IMR-90 (cell line): ENCODE measurements at regions not wholly inside any gene's neighbourhood (a gene's known extent, or its start where the extent isn't known, plus 50 kb on each side); places are given as distances from the start of the nearest gene placed in this dataset.

Experiments used
- ATAC-seq: fragments of 200-7000 bp; cut with Tn5 transposase; 2 replicates; pipeline ENCODE4 v1.9.1; 2020; ENCODE audit warnings: low read depth, mild to moderate bottlenecking, moderate library complexity
- BruUV-seq: library from RNA; stranded (reverse); fragments of 400-500 nt; replicated peaks from 2 replicates; lab custom pipeline; 2021; lab: Mats Ljungman, UMichigan
- CTCF ChIA-PET: fragments of 300-600 bp; formaldehyde crosslinking; extraction: SDS; loops from one replicate; lab custom pipeline; 2021; ENCODE audit warnings: antibody characterized with exemption; lab: Yijun Ruan, JAX
- POLR2A ChIA-PET: fragments of 300-600 bp; sonication (Branson Sonifier 250); formaldehyde crosslinking; loops from one replicate; lab custom pipeline; 2022; ENCODE audit warnings: antibody characterized with exemption; ENCODE audit not compliant: unreplicated experiment; lab: Charles Lee
- DNase-seq: peaks from one replicate; pipeline ENCODE4 v3.0.0; 2013
- H2AFZ ChIP-seq: replicated peaks from 2 replicates; pipeline ENCODE3; 2013; ENCODE audit warnings: low read length, mild to moderate bottlenecking; ENCODE audit not compliant: poor library complexity
- H2AK5ac ChIP-seq: 2 replicates; pipeline ENCODE4 v1.6.1; 2013; ENCODE audit warnings: low read depth, low read length, inconsistent platforms
- H2AK9ac ChIP-seq: replicated peaks from 2 replicates; pipeline ENCODE3; 2013; ENCODE audit warnings: mild to moderate bottlenecking, low read depth, low read length, moderate library complexity; ENCODE audit not compliant: poor library complexity
- H2BK120ac ChIP-seq: 2 replicates; pipeline ENCODE4 v1.6.1; 2013; ENCODE audit warnings: low read depth, low read length, inconsistent platforms
- H2BK15ac ChIP-seq: 3 replicates; pipeline ENCODE4 v1.6.1; 2013; ENCODE audit warnings: low read depth, low read length, inconsistent platforms
- H2BK20ac ChIP-seq: 2 replicates; pipeline ENCODE4 v1.6.1; 2013; ENCODE audit warnings: low read depth, mild to moderate bottlenecking, inconsistent platforms, low read length, moderate library complexity
- H2BK5ac ChIP-seq: 2 replicates; pipeline ENCODE4 v1.6.1; 2013; ENCODE audit warnings: mild to moderate bottlenecking, low read depth, low read length, inconsistent platforms; ENCODE audit not compliant: poor library complexity, severe bottlenecking
- H3K14ac ChIP-seq: replicated peaks from 2 replicates; pipeline ENCODE4 v1.6.1; 2013; ENCODE audit warnings: low read depth, low read length, inconsistent platforms
- H3K18ac ChIP-seq: 2 replicates; pipeline ENCODE4 v1.6.1; 2013; ENCODE audit warnings: low read depth, low read length, control low read depth
- H3K23ac ChIP-seq: 2 replicates; pipeline ENCODE4 v1.6.1; 2013; ENCODE audit warnings: low read depth, low read length, inconsistent platforms
- H3K27ac ChIP-seq: 2 replicates; pipeline ENCODE4 v1.5.1; 2013; ENCODE audit warnings: mild to moderate bottlenecking, control low read depth, low read length; ENCODE audit not compliant: insufficient read depth
- H3K27me3 ChIP-seq: 2 replicates; pipeline ENCODE4 v1.6.1; 2013; ENCODE audit warnings: low read length; ENCODE audit not compliant: control insufficient read depth, insufficient read depth
- H3K36me3 ChIP-seq: 2 replicates; pipeline ENCODE4 v1.6.1; 2013; ENCODE audit warnings: low read length, mixed read lengths; ENCODE audit not compliant: control insufficient read depth, insufficient read depth
- H3K4ac ChIP-seq: 2 replicates; pipeline ENCODE4 v1.6.1; 2013; ENCODE audit warnings: low read depth, low read length, inconsistent platforms
- H3K4me1 ChIP-seq: 2 replicates; pipeline ENCODE4 v1.6.1; 2013; ENCODE audit warnings: low read length, mixed read lengths; ENCODE audit not compliant: control insufficient read depth, insufficient read depth
- H3K4me2 ChIP-seq: 2 replicates; pipeline ENCODE4 v1.6.1; 2013; ENCODE audit warnings: low read depth, mild to moderate bottlenecking, control low read depth, low read length, moderate library complexity
- H3K4me3 ChIP-seq: 2 replicates; pipeline ENCODE4 v1.5.1; 2013; ENCODE audit warnings: low read depth, mild to moderate bottlenecking, control low read depth, low read length, moderate library complexity; ENCODE audit not compliant: insufficient read depth
- H3K56ac ChIP-seq: 2 replicates; pipeline ENCODE4 v1.6.1; 2013; ENCODE audit warnings: low read length, inconsistent platforms; ENCODE audit not compliant: insufficient read depth; ENCODE audit errors: extremely low read depth
- H3K79me1 ChIP-seq, 2 experiments: 2 replicates each; pipeline ENCODE4 v1.6.1; 2013; ENCODE audit warnings: low read length in 2 of 2, inconsistent platforms in 1 of 2, low read depth in 1 of 2
- H3K9ac ChIP-seq: 2 replicates; pipeline ENCODE4 v1.6.1; 2013; ENCODE audit warnings: low read depth, low read length, control low read depth
- H3K9me1 ChIP-seq: 2 replicates; pipeline ENCODE4 v1.6.1; 2013; ENCODE audit warnings: low read length, inconsistent platforms; ENCODE audit not compliant: insufficient read depth
- H3K9me3 ChIP-seq: 2 replicates; pipeline ENCODE4 v1.6.1; 2013; ENCODE audit warnings: low read length; ENCODE audit not compliant: control insufficient read depth, insufficient read depth
- H4K20me1 ChIP-seq: 2 replicates; pipeline ENCODE4 v1.6.1; 2013; ENCODE audit warnings: low read length, inconsistent platforms; ENCODE audit not compliant: insufficient read depth
- H4K5ac ChIP-seq: 2 replicates; pipeline ENCODE4 v1.6.1; 2013; ENCODE audit warnings: mild to moderate bottlenecking, low read depth, low read length, control low read depth
- H4K8ac ChIP-seq, 2 experiments: 2 replicates each; pipeline ENCODE4 v1.6.1; 2013; ENCODE audit warnings: low read depth in 2 of 2, low read length in 2 of 2, control low read depth in 1 of 2, inconsistent platforms in 1 of 2
- H4K91ac ChIP-seq: 2 replicates; pipeline ENCODE4 v1.6.1; 2013; ENCODE audit warnings: low read depth, low read length, inconsistent platforms; ENCODE audit not compliant: insufficient read depth
- BHLHE40 ChIP-seq: fragments of 150-350 bp; IDR thresholded peaks from 2 replicates; pipeline ENCODE4 v1.6.1; 2016; ENCODE audit warnings: mild to moderate bottlenecking, low read depth, low read length
- CEBPB ChIP-seq: IDR thresholded peaks from 2 replicates; pipeline ENCODE4 v1.6.1; 2012; ENCODE audit warnings: low read depth, low read length, improper control_type of control experiment
- CHD1 ChIP-seq: IDR thresholded peaks from 2 replicates; pipeline ENCODE4 v1.6.1; 2012; ENCODE audit warnings: low read depth, low read length, improper control_type of control experiment
- MAFK ChIP-seq: IDR thresholded peaks from 2 replicates; pipeline ENCODE4 v1.6.1; 2012; ENCODE audit warnings: low read depth, low read length, improper control_type of control experiment
- MAZ ChIP-seq: IDR thresholded peaks from 2 replicates; pipeline ENCODE4 v1.6.1; 2012; ENCODE audit warnings: low read depth, mild to moderate bottlenecking, low read length, improper control_type of control experiment, moderate library complexity, borderline replicate concordance
- MXI1 ChIP-seq: IDR thresholded peaks from 2 replicates; pipeline ENCODE4 v1.6.1; 2012; ENCODE audit warnings: low read depth, mild to moderate bottlenecking, low read length, moderate library complexity, borderline replicate concordance
- POLR2A ChIP-seq: IDR thresholded peaks from 2 replicates; pipeline ENCODE4 v1.6.1; 2012; ENCODE audit warnings: mild to moderate bottlenecking, low read depth, low read length
- SMC3 ChIP-seq: fragments of 150-350 bp; IDR thresholded peaks from 2 replicates; pipeline ENCODE4 v1.6.1; 2016; ENCODE audit warnings: low read depth, mild to moderate bottlenecking, antibody characterized with exemption, low read length, moderate library complexity
- dilution Hi-C: fragments of 300-500 bp; cut with HindIII; formaldehyde crosslinking; loops from one replicate; pipeline ENCODE4 v1.14.3; 2018; ENCODE audit warnings: low sequenced_read_pairs; ENCODE audit not compliant: unreplicated experiment
- in situ Hi-C: fragments of 300-500 bp; cut with MboI; formaldehyde crosslinking; loops from 3 replicates; pipeline ENCODE4 v1.14.3; 2019; ENCODE audit warnings: low sequenced_read_pairs, inconsistent platforms, mixed read lengths
- intact Hi-C: fragments of 100-400 bp; cut with micrococcal nuclease; formaldehyde crosslinking; loops from 2 replicates; pipeline ENCODE4 v1.10.0; 2022
- TF ChIP-seq, protein P1 (sequence below): fragments of 150-350 bp; IDR thresholded peaks from 2 replicates; pipeline ENCODE4 v1.6.1; 2017; ENCODE audit warnings: mild to moderate bottlenecking, antibody characterized with exemption, low read length, low read depth
- TF ChIP-seq, protein P2 (sequence below): conservative IDR thresholded peaks from 2 replicates; pipeline ENCODE4 v1.5.1; 2012; ENCODE audit warnings: mild to moderate bottlenecking, low read depth, low read length, improper control_type of control experiment

DNA sequence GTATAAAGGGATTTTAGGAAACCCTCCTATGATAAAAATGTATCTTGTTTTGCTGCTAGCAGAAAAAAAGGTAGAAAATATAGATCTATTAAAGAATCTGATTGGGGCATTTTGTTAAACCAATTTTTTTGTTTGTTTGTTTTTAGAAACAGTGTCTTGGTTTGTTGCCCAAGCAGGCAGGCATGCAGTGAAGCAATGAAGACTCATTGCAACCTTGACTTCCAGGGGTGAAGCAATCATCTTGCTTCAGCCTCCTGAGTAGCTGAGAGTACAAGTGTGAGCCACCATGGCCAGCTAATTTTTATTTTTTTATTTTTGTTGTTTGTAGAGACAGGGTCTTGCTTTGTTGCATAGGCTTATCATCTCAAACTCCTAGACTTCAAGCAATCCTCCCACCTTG lies 755.8 kb upstream of the EDIL3 start:
- Histone ChIP-seq H2BK15ac (no peak overlapping the region), H3K9me1 (no peaks in the 10 kb centered on the region), H2BK20ac (no peak overlapping the region), H3K56ac (no peak overlapping the region), H3K27me3 (no peaks in the 10 kb centered on the region), H3K4me1 (no peaks in the 10 kb centered on the region), H3K14ac (no peak overlapping the region), H2AK9ac (no peak overlapping the region), H3K36me3 (no peaks in the 10 kb centered on the region), H2AFZ (no peak overlapping the region), H3K9ac (no peak overlapping the region), H4K5ac (no peak overlapping the region), H4K8ac (no peak overlapping the region), H3K23ac (no peak overlapping the region), H3K27ac (no peak overlapping the region), H2BK5ac (no peak overlapping the region), H4K20me1 (no peaks in the 10 kb centered on the region), H3K79me1 (no peaks in the 10 kb centered on the region), H3K4me3 (no peak overlapping the region), H2AK5ac (no peak overlapping the region), H3K9me3 (no peaks in the 10 kb centered on the region), H4K91ac (no peak overlapping the region), H3K4ac (no peak overlapping the region), H2BK120ac (no peak overlapping the region), H3K4me2 (no peak overlapping the region), H3K18ac (no peak overlapping the region)
- CTCF ChIA-PET: no interaction called here
- dilution Hi-C loops: no loop called here
- intact Hi-C loops: no loop called here
- DNase-seq (no peak), ATAC-seq (no peak)
- TF ChIP-seq MXI1: no peak
- TF ChIP-seq CEBPB: no peak
- no peak for TF ChIP-seq POLR2A
- TF ChIP-seq, protein P1, sequence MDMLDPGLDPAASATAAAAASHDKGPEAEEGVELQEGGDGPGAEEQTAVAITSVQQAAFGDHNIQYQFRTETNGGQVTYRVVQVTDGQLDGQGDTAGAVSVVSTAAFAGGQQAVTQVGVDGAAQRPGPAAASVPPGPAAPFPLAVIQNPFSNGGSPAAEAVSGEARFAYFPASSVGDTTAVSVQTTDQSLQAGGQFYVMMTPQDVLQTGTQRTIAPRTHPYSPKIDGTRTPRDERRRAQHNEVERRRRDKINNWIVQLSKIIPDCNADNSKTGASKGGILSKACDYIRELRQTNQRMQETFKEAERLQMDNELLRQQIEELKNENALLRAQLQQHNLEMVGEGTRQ: no peak
- no peak for TF ChIP-seq CHD1
- TF ChIP-seq, protein P2, sequence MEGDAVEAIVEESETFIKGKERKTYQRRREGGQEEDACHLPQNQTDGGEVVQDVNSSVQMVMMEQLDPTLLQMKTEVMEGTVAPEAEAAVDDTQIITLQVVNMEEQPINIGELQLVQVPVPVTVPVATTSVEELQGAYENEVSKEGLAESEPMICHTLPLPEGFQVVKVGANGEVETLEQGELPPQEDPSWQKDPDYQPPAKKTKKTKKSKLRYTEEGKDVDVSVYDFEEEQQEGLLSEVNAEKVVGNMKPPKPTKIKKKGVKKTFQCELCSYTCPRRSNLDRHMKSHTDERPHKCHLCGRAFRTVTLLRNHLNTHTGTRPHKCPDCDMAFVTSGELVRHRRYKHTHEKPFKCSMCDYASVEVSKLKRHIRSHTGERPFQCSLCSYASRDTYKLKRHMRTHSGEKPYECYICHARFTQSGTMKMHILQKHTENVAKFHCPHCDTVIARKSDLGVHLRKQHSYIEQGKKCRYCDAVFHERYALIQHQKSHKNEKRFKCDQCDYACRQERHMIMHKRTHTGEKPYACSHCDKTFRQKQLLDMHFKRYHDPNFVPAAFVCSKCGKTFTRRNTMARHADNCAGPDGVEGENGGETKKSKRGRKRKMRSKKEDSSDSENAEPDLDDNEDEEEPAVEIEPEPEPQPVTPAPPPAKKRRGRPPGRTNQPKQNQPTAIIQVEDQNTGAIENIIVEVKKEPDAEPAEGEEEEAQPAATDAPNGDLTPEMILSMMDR: no peak
- TF ChIP-seq MAFK: no peak
- no peak for TF ChIP-seq MAZ
- no peak for TF ChIP-seq BHLHE40
- no peak for TF ChIP-seq SMC3
- in situ Hi-C loops: no loop called here
- POLR2A ChIA-PET: no interaction called here
- no TSS peak for BruUV-seq
